GM19043 (cell line): ENCODE measurements at regions not wholly inside any gene's neighbourhood (a gene's known extent, or its start where the extent isn't known, plus 50 kb on each side); places are given as distances from the start of the nearest gene placed in this dataset.

Experiments
- ATAC-seq: cut with Tn5 transposase; IDR thresholded peaks from one replicate; pipeline ENCODE4 v1.9.1; 2021; ENCODE audit warnings: low read depth; ENCODE audit not compliant: unreplicated experiment

- ATAC-seq = no peak
These were observed 229.3 kb downstream of the IDS start for GRCh38 chrX:149275836-149276235.

- ATAC-seq = no peak
These were observed 230.5 kb downstream of the IDS start for GRCh38 chrX:149274516-149275105.

GRCh38 chrX:149272690-149273463 lies 232.2 kb downstream of the IDS start:
- ATAC-seq = no peak

- ATAC-seq = peak; percentile 85
These were observed 237.0 kb downstream of the IDS start for GRCh38 chrX:149267878-149268813.

- ATAC-seq = no peak
These were observed 243.0 kb downstream of the IDS start for GRCh38 chrX:149262086-149262485.

GRCh38 chrX:149259241-149259640 lies 245.9 kb downstream of the IDS start:
- no peak for ATAC-seq

- ATAC-seq = no peak
These were observed 249.2 kb downstream of the IDS start for GRCh38 chrX:149255860-149256259.

GRCh38 chrX:149248073-149248625 lies 257.0 kb downstream of the IDS start:
- ATAC-seq = no peak

GRCh38 chrX:149230689-149231088 lies 274.4 kb downstream of the IDS start:
- ATAC-seq = no peak

GRCh38 chrX:149223854-149224253 lies 281.3 kb downstream of the IDS start:
- no peak for ATAC-seq

GRCh38 chrX:149222040-149222439 lies 283.1 kb downstream of the IDS start:
- ATAC-seq = no peak

- no peak for ATAC-seq
These were observed 283.9 kb downstream of the IDS start for GRCh38 chrX:149221230-149221629.

GRCh38 chrX:149213264-149213663 lies 291.8 kb downstream of the IDS start:
- no peak for ATAC-seq

GRCh38 chrX:149208307-149208706 lies 296.8 kb downstream of the IDS start:
- ATAC-seq = no peak

- ATAC-seq = no peak
These were observed 297.6 kb downstream of the IDS start for GRCh38 chrX:149207518-149207917.

- ATAC-seq = no peak
These were observed 299.2 kb downstream of the IDS start for GRCh38 chrX:149205937-149206336.

GRCh38 chrX:149205081-149205480 lies 300.0 kb downstream of the IDS start:
- no peak for ATAC-seq

GRCh38 chrX:149199734-149200133 lies 305.4 kb downstream of the IDS start:
- ATAC-seq = no peak

- ATAC-seq = no peak
These were observed 305.9 kb downstream of the IDS start for GRCh38 chrX:149198980-149199732.

GRCh38 chrX:149185087-149185486 lies 320.0 kb downstream of the IDS start:
- no peak for ATAC-seq
